B cell (primary cell): ENCODE measurements at regions not wholly inside any gene's neighbourhood (a gene's known extent, or its start where the extent isn't known, plus 50 kb on each side); places are given as distances from the start of the nearest gene placed in this dataset.

Experiments
- ATAC-seq: fragments of 200-7000 bp; cut with Tn5 transposase; one replicate; pipeline ENCODE4 v1.10.0; 2021; ENCODE audit warnings: low read depth, mild to moderate bottlenecking, moderate number of reproducible peaks, moderate library complexity
- CTCF ChIA-PET: fragments of 350-600 bp; sonication (Branson Sonifier 250); formaldehyde crosslinking; loops from one replicate; lab custom pipeline; 2021; ENCODE audit warnings: antibody characterized with exemption, inconsistent platforms; lab: Charles Lee
- POLR2A ChIA-PET: fragments of 350-600 bp; sonication (Branson Sonifier 250); formaldehyde crosslinking; loops from one replicate; lab custom pipeline; 2021; ENCODE audit warnings: antibody characterized with exemption; lab: Charles Lee
- DNase-seq: peaks from one replicate; pipeline ENCODE4 v3.0.0; 2013
- H2AFZ ChIP-seq: 2 replicates; pipeline ENCODE4 v1.6.1; 2012; ENCODE audit warnings: mild to moderate bottlenecking, low read depth, low read length; ENCODE audit not compliant: insufficient read depth, poor library complexity, severe bottlenecking
- H3K27ac ChIP-seq, 2 donors: 1 replicate in 1 of 2; 2 replicates in 1 of 2; pipeline ENCODE4 v1.5.1; 2012 to 2013; ENCODE audit warnings: low read length in 2 of 2, mild to moderate bottlenecking in 2 of 2, moderate library complexity in 1 of 2
- H3K27me3 ChIP-seq, 4 experiments: fragments of 200-600 bp in 1 of 4; sonication (generic) in 1 of 4; replicated peaks in 1 of 4; 1 replicate in 2 of 4; 2 replicates in 2 of 4; pipeline versions ENCODE4 v1.6.1 to v1.7.0; 2013 to 2016; ENCODE audit warnings: low read length in 3 of 4, mild to moderate bottlenecking in 2 of 4, mixed read lengths in 1 of 4, moderate library complexity in 1 of 4; ENCODE audit not compliant: insufficient read depth in 4 of 4, control insufficient read depth in 3 of 4; ENCODE audit errors: control extremely low read depth in 1 of 4
- H3K36me3 ChIP-seq, 2 experiments: replicated peaks in 1 of 2; 1 replicate in 1 of 2; 2 replicates in 1 of 2; pipeline versions ENCODE4 v1.6.1 to v1.7.1; 2013; ENCODE audit warnings: low read length in 1 of 2; ENCODE audit not compliant: insufficient read depth in 2 of 2, control insufficient read depth in 1 of 2; ENCODE audit errors: control extremely low read depth in 1 of 2, extremely low read depth in 1 of 2
- H3K4me1 ChIP-seq, 2 donors: fragments of 200-600 bp in 1 of 2; sonication (generic) in 1 of 2; 1 replicate in 1 of 2; 2 replicates in 1 of 2; pipeline versions ENCODE4 v1.5.1 to v1.6.1; 2013 to 2017; ENCODE audit warnings: low read length in 2 of 2; ENCODE audit not compliant: control insufficient read depth in 2 of 2, insufficient read depth in 2 of 2
- H3K4me2 ChIP-seq: replicated peaks from 2 replicates; pipeline ENCODE3; 2012; ENCODE audit warnings: mild to moderate bottlenecking, low read depth, low read length; ENCODE audit not compliant: poor library complexity, severe bottlenecking
- H3K4me3 ChIP-seq, 5 experiments: fragments of 200-600 bp in 1 of 5; sonication (generic) in 1 of 5; 1 replicate in 3 of 5; 2 replicates in 2 of 5; pipeline versions ENCODE4 v1.5.1 to v1.7.0; 2011 to 2016; ENCODE audit warnings: low read length in 4 of 5, mild to moderate bottlenecking in 4 of 5, low read depth in 2 of 5, control low read depth in 1 of 5, moderate library complexity in 1 of 5; ENCODE audit not compliant: insufficient read depth in 1 of 5; ENCODE audit errors: control extremely low read depth in 1 of 5, extremely low read depth in 1 of 5
- H3K79me2 ChIP-seq: fragments of 200-600 bp; sonication (generic); one replicate; pipeline ENCODE4 v1.6.0; 2016; ENCODE audit warnings: low read length; ENCODE audit not compliant: control insufficient read depth, insufficient read depth
- H3K9ac ChIP-seq: fragments of 200-600 bp; sonication (generic); 2 replicates; pipeline ENCODE4 v1.6.1; 2017; ENCODE audit warnings: mild to moderate bottlenecking, low read length, moderate library complexity
- H3K9me3 ChIP-seq, 3 donors: one replicate each; pipeline versions ENCODE4 v1.6.1 to v1.7.1; 2013; ENCODE audit warnings: low read length in 2 of 3; ENCODE audit not compliant: control insufficient read depth in 2 of 3, insufficient read depth in 1 of 3; ENCODE audit errors: control extremely low read depth in 1 of 3
- H4K20me1 ChIP-seq: 2 replicates; pipeline ENCODE4 v1.6.0; 2012; ENCODE audit warnings: mild to moderate bottlenecking, low read length; ENCODE audit not compliant: insufficient read depth, control insufficient read depth, poor library complexity, severe bottlenecking
- H3K27ac Mint-ChIP-seq: one replicate; pipeline ENCODE4 v1.8.0; 2021; ENCODE audit warnings: mixed read lengths
- H3K27me3 Mint-ChIP-seq: one replicate; pipeline ENCODE4 v1.8.0; 2021; ENCODE audit warnings: mixed read lengths
- H3K4me1 Mint-ChIP-seq: one replicate; pipeline ENCODE4 v1.8.0; 2021; ENCODE audit warnings: mixed read lengths
- H3K4me3 Mint-ChIP-seq: one replicate; pipeline ENCODE4 v1.8.0; 2021; ENCODE audit warnings: mixed read lengths
- H3K9me3 Mint-ChIP-seq: one replicate; pipeline ENCODE4 v1.8.0; 2022; ENCODE audit warnings: mixed read lengths; ENCODE audit not compliant: insufficient read depth
- CTCF ChIP-seq: fragments of 200-600 bp; IDR thresholded peaks from one replicate; pipeline ENCODE4 v1.8.0; 2022; ENCODE audit warnings: antibody characterized with exemption, mild to moderate bottlenecking
- EZH2 ChIP-seq: IDR thresholded peaks from 2 replicates; pipeline ENCODE4 v1.6.1; 2012; ENCODE audit warnings: borderline replicate concordance, low read depth, mild to moderate bottlenecking, moderate library complexity, low read length; ENCODE audit not compliant: insufficient read depth, poor library complexity, severe bottlenecking
- WGBS: methylation state at CpG from one replicate; pipeline ENCODE4 v1.1.5; 2013; ENCODE audit warnings: missing lambda C conversion rate; ENCODE audit not compliant: insufficient coverage; 5-methylcytosine and 5-hydroxymethylcytosine counted together
- intact Hi-C: fragments of 100-400 bp; cut with micrococcal nuclease; formaldehyde crosslinking; loops from one replicate; pipeline ENCODE4 v1.10.0; 2022

GRCh38 chr2:108129636-108130035, 110.1 kb upstream of the SULT1C3 start:
- Histone ChIP-seq H3K4me2 (no peak overlapping the region), H3K9me3 (peaks cover 0 to 3% (median 0%) of the 10 kb centered on the region in 3 donors), H3K9ac (no peak overlapping the region), H3K4me3 (no peak overlapping the region), H3K79me2 (no peaks in the 10 kb centered on the region), H3K4me1 (no peaks in the 10 kb centered on the region), H2AFZ (no peak overlapping the region), H4K20me1 (no peaks in the 10 kb centered on the region), H3K36me3 (no peaks in the 10 kb centered on the region), H3K27me3 (no peaks in the 10 kb centered on the region), H3K27ac (no peak overlapping the region)
- ChIA-PET POLR2A (no interaction called here), CTCF (no interaction called here)
- H3K4me1 Mint-ChIP-seq, result no peaks in the 10 kb centered on the region
- no peaks in the 10 kb centered on the region for H3K27me3 Mint-ChIP-seq
- WGBS, result no CpG with 5 or more reads among the region's 4 CpGs
- TF ChIP-seq CTCF (no peak), EZH2 (no peak)
- no peak overlapping the region for H3K4me3 Mint-ChIP-seq
- peaks cover 2% of the 10 kb centered on the region for H3K9me3 Mint-ChIP-seq
- ATAC-seq (no peak), DNase-seq (no peak)
- no peak overlapping the region for H3K27ac Mint-ChIP-seq
- intact Hi-C loops, result no loop called here

- H3K4me1 Mint-ChIP-seq, result no peaks in the 10 kb centered on the region
- no peak for TF ChIP-seq EZH2
- TF ChIP-seq CTCF, result no peak
- no peak overlapping the region for H3K4me3 Mint-ChIP-seq
- H4K20me1 ChIP-seq, result no peaks in the 10 kb centered on the region
- no peak overlapping the region for H3K27ac ChIP-seq
- no peaks in the 10 kb centered on the region for H3K4me1 ChIP-seq
- H3K27me3 ChIP-seq, result no peaks in the 10 kb centered on the region
- peaks cover 0 to 3% (median 0%) of the 10 kb centered on the region in 3 donors for H3K9me3 ChIP-seq
- intact Hi-C loops, result no loop called here
- H3K4me2 ChIP-seq, result no peak overlapping the region
- POLR2A ChIA-PET, result no interaction called here
- CTCF ChIA-PET, result interaction anchor here (0.7 kb wide), 1 partner anchor 473 kb away, joined by 3 read pairs; no protein-coding TSS in a partner anchor
- no peak overlapping the region for H3K27ac Mint-ChIP-seq
- H3K9ac ChIP-seq, result no peak overlapping the region
- H3K79me2 ChIP-seq, result no peaks in the 10 kb centered on the region
- no peak overlapping the region for H2AFZ ChIP-seq
- peaks cover 2% of the 10 kb centered on the region for H3K9me3 Mint-ChIP-seq
- no peaks in the 10 kb centered on the region for H3K27me3 Mint-ChIP-seq
- H3K36me3 ChIP-seq, result no peaks in the 10 kb centered on the region
- ATAC-seq (no peak), DNase-seq (no peak)
- 69% methylated on average over 2 of the region's 2 CpGs for WGBS
- no peak overlapping the region for H3K4me3 ChIP-seq
These were observed 106.3 kb upstream of the SULT1C3 start for GRCh38 chr2:108133457-108133856.
